ENCODE measurements at regions not wholly inside any gene's neighbourhood (a gene's known extent, or its start where the extent isn't known, plus 50 kb on each side); places are given as distances from the start of the nearest gene placed in this dataset.
"Not testable (repeated sequence)": the region's sequence is repeated elsewhere in the genome, so short reads cannot be mapped to it uniquely, and the experiment has no call there.

- DNase-seq (ENCODE audit: low read depth) = peak; percentile 10
These were observed 98.6 kb downstream of the NAV1 start for GRCh38 chr1:201637282-201638079.

DNA sequence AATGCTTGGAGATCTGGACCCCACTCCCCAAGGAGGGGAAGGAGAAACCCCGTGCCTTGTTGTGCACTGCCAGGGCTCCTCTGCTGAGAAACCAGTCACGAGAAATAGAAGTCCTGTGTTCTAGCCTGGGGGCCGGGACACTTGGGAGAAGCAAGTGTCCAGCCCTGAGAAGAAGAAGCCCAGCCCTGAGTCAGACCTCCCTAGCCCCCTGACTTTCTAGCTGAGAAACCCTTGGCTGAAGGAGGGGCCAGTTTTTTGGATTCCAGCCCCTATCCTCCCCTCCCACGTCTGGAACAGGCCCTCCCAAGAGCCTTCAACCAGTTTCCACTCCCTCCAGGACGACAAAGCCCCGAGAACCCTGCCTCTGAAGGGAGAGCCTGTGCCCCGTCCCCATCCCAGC, 100.5 kb downstream of the NAV1 start:
- DNase-seq (ENCODE audit: low read depth) = no peak

DNA sequence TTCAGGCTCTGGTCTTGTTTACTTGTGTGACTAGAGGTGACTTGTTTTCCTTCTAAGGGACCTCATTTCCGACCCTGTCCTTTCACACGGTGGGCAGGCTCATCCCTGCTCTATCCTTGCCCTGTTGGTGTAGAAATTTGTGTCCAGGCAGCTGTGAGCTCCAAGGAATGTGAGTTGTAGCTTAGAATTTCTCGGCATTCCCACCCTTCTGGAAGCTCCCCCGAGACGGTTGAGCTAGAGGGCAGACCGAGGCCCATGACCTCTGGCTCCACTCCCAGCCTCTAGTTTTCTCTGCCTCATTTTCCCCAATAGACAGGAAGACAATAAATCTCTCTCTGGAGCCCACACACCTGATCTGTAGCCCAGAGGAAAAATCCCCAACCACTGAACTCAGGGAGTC, 100.9 kb downstream of the NAV1 start:
- DNase-seq (ENCODE audit: low read depth) = no peak

GRCh38 chr1:201640624-201641023, 101.7 kb downstream of the NAV1 start:
- DNase-seq (ENCODE audit: low read depth) = no peak

DNA sequence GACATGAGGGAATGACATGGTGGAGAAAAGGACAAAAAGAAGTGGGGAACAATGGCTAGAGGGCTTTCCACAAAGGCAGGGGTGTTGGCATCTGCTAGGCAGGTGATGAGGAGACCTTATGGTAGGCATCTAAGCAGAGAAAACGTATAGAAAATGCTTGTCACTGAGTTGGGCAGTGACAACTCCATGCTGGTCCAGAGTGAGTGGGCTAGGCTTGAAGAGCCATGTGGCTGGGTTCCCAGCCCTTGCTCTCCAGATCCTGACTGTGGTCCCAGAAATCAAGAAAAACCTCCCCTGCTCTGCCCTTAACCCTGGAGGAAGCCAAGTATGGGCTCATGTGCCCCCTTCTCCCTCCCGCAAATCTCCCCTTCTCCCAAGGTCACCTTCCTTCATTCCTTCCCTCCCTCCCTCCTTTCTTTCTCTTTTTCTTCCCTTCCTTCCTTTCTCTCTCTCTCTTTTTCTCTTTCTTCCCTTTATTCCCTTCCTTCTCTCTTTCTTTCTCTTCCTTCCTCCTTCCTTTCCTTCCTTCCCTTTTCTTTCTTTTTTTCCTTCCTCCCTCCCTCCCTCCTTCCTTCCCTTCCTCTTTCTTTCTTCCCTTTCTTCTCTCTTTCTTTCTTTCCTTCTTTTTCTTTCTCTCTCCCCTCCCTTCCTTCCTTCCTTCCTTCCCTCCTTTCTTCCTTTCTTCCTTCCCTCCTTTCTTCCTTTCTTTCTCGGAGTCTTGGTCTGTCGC, 102.8 kb downstream of the NAV1 start:
- no peak for DNase-seq (ENCODE audit: low read depth)

DNA sequence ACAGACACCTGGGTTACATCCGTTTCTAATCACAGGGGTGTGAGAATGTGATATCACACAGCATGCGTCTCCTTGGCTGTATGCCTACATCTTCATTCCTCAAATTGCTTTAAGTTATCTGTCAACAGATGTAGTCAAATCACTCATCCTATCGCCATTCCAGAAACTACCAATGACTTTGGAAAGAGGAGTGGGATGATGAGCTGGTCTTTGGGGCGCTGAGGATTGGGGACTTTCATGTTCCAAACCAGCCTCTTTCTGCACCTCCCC, 104.8 kb downstream of the NAV1 start:
- no peak for DNase-seq (ENCODE audit: low read depth)

DNA sequence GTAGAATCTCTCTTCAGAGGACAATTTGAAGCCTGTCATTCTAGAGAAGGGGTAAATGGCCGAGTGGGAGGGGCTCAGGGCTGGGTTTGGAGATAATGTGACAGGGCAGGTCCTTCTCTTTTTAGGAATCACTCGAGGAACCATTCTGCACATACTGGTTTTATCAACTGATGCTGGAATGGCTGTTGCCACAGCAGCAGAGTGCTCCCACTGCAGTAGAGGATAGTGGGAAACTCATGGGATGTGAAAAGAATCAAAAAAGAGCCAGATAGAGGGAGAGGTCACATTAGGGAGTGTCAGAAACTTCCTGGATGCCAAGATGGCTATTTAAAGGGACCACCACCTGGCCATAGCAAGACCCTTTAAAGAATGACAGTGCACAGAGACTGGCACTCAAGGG, 105.3 kb downstream of the NAV1 start:
- no peak for DNase-seq (ENCODE audit: low read depth)

DNA sequence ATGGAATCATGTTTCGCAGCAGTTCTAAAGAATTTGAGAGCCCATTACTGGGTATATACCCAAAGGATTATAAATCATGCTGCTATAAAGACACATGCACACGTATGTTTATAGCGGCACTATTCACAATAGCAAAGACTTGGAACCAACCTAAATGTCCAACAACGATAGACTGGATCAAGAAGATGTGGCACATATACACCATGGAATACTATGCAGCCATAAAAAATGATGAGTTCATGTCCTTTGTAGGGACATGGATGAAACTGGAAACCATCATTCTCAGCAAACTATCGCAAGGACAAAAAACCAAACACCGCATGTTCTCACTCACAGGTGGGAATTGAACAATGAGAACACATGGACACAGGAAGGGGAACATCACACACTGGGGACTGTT, 106.1 kb downstream of the NAV1 start:
- not testable (repeated sequence) for DNase-seq (ENCODE audit: low read depth)

- peak; percentile 55 for DNase-seq (ENCODE audit: low read depth)
These were observed 107.0 kb downstream of the NAV1 start for GRCh38 chr1:201645956-201646355.

GRCh38 chr1:201646411-201647022, 107.6 kb downstream of the NAV1 start:
- DNase-seq (ENCODE audit: low read depth) = no peak

- no peak for DNase-seq (ENCODE audit: low read depth)
These were observed 108.2 kb downstream of the NAV1 start for GRCh38 chr1:201647094-201647493.

DNA sequence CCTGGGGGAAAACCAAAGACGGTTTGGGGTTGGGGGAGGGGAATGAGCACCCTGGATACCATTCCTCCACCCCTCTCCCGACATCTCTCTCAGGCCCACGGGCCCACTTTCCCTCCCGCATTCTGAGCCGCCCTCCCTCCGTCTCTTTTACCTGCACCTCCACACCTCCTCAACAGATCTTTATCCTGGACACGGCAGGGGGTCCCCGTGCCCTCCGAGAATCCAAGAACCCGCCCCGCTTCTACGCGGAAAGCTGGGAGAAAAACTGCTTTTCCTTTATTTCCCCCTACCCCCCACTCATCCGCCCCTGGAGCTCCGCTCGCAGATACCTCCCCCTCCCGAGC, 108.8 kb downstream of the NAV1 start:
- DNase-seq (ENCODE audit: low read depth) = no peak

DNA sequence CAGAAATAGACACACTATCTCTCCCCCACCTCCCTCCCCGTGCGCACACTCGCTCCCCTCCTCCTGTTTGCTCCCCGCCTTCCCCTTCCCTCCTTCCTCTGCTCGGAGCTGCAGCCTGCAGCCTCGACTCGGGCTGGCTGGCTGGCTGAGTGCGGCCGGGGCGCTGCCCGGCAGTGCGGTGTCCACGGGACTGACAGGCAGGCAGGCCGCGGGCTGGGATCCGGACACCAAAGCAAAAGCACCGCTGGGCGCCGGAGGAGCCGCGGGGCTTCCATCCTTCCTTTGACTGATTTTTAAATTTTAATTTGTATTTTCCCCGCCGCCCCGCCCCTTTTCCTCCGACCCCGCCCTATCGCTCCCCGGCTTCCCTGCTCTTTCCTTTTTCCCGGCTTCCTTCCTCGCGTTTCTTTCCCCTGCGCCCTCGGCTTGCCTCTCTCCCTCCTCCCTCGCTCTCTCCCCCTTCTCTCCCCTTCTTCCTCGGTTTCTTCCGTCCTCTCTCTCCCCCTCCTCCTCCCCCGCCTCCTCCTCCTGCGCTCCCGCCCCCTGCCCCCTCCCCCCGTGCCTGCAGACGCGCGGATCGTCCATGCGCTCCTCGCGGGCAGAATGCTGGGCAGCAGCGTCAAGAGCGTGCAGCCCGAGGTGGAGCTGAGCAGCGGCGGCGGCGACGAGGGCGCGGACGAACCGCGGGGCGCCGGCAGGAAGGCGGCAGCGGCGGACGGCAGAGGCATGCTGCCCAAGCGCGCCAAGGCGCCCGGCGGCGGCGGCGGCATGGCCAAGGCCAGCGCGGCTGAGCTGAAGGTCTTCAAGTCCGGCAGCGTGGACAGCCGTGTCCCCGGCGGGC, 109.4 kb downstream of the NAV1 start:
- no peak for DNase-seq (ENCODE audit: low read depth)

GRCh38 chr1:201648907-201649721, 110.2 kb downstream of the NAV1 start:
- no peak for DNase-seq (ENCODE audit: low read depth)

GRCh38 chr1:201649761-201650622, 111.1 kb downstream of the NAV1 start:
- DNase-seq (ENCODE audit: low read depth) = no peak

GRCh38 chr1:201650623-201650933, 111.7 kb downstream of the NAV1 start:
- DNase-seq (ENCODE audit: low read depth) = no peak

DNA sequence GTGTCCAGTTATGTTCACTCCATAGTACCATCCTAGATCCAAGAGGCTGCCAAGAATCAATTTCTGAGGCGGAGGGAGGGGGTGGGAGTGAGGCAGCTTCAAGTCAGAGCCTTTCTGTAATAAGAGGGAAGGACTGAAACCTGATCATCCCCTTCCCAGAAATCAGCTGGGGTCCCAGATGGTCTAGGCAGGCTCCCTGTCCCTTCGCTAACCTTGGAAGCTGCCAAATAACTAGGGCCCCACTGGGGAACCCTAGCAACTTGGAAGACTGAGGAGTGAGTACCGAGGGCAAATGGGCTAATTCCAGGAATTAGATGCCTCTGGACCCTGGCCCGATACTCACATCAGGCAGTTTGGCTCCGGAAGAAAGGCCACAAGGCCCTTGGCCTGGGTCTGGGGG, 113.3 kb downstream of the NAV1 start:
- no peak for DNase-seq (ENCODE audit: low read depth)

DNA sequence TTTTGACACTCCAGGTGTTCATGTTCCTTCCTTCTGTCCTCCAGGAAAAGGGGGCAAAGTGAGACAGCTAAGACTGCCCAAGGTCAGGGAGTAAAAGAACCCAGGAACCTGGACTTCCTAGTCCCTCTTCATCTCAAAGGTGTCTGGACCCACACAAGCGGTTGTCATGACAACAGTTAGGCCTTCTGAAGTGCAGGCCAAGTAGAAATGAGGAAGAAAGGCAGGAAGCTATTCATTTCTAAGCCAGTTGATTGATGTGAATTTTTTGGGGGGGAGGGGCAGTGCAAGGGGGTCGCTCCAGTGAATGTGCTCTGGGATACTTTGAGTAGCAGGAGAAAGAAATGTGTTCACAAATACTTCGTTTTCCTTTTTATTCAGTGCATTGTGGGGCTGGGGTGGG, 114.3 kb downstream of the NAV1 start:
- no peak for DNase-seq (ENCODE audit: low read depth)

GRCh38 chr1:201653883-201654282, 115.0 kb downstream of the NAV1 start:
- DNase-seq (ENCODE audit: low read depth) = no peak

DNA sequence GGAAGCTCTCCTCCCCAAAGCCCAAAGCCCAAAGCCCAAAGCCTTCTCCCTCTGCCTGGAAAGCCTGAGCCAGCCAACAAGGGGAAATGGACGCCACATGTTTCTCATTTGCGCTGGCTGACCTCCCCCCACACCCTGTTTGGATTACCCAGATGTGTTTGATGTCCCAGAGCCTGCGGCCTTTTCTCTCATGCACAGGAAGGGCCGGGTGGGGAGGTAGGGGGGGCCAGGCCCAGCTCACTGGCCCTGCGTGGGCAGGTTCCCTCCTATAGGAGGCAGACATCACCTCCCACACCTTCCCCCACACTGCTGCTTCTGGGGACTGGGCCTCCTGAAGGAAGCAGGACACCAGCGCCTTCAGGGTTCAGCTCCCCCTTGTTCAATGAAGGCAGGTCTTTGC, 116.3 kb downstream of the NAV1 start:
- DNase-seq (ENCODE audit: low read depth) = no peak
